Ishikawa (cell line): ENCODE measurements at regions not wholly inside any gene's neighbourhood (a gene's known extent, or its start where the extent isn't known, plus 50 kb on each side); places are given as distances from the start of the nearest gene placed in this dataset.
A peak's percentile ranks its signal among the peaks of the same experiment; 100 is the strongest.

Experiments used
- CEBPB ChIP-seq: IDR thresholded peaks from 2 replicates; pipeline ENCODE4 v1.6.1; 2012
- CREB1 ChIP-seq: IDR thresholded peaks from 2 replicates; pipeline ENCODE4 v1.6.1; 2012; ENCODE audit warnings: low read depth
- EGR1 ChIP-seq: IDR thresholded peaks from 2 replicates; pipeline ENCODE4 v1.6.1; 2012
- EP300 ChIP-seq: IDR thresholded peaks from 2 replicates; pipeline ENCODE4 v1.6.1; 2012; ENCODE audit warnings: borderline replicate concordance
- FOXM1 ChIP-seq: IDR thresholded peaks from 2 replicates; pipeline ENCODE4 v1.6.1; 2012; ENCODE audit warnings: low read depth, borderline replicate concordance
- NFIC ChIP-seq: IDR thresholded peaks from 2 replicates; pipeline ENCODE4 v1.6.1; 2012
- RAD21 ChIP-seq: IDR thresholded peaks from 2 replicates; pipeline ENCODE4 v1.6.1; 2012; ENCODE audit warnings: low read depth
- TAF1 ChIP-seq: IDR thresholded peaks from 2 replicates; pipeline ENCODE4 v1.6.1; 2012; ENCODE audit warnings: low read depth, mild to moderate bottlenecking
- TCF12 ChIP-seq: IDR thresholded peaks from 2 replicates; pipeline ENCODE4 v1.6.1; 2012; ENCODE audit warnings: low read depth
- TEAD4 ChIP-seq: IDR thresholded peaks from 2 replicates; pipeline ENCODE4 v1.6.1; 2012
- YY1 ChIP-seq: IDR thresholded peaks from 2 replicates; pipeline ENCODE4 v1.6.1; 2012; ENCODE audit warnings: low read depth
- ZBTB7A ChIP-seq: IDR thresholded peaks from 2 replicates; pipeline ENCODE4 v1.6.1; 2012; ENCODE audit warnings: low read depth
- TF ChIP-seq, protein P1 (sequence below): IDR thresholded peaks from 2 replicates; pipeline ENCODE4 v1.6.1; 2012
- TF ChIP-seq, protein P2 (sequence below): IDR thresholded peaks from 2 replicates; pipeline ENCODE4 v1.6.1; 2012
- TF ChIP-seq, protein P3 (sequence below): IDR thresholded peaks from 2 replicates; pipeline ENCODE4 v1.6.1; 2012; ENCODE audit warnings: low read depth, mild to moderate bottlenecking

DNA sequence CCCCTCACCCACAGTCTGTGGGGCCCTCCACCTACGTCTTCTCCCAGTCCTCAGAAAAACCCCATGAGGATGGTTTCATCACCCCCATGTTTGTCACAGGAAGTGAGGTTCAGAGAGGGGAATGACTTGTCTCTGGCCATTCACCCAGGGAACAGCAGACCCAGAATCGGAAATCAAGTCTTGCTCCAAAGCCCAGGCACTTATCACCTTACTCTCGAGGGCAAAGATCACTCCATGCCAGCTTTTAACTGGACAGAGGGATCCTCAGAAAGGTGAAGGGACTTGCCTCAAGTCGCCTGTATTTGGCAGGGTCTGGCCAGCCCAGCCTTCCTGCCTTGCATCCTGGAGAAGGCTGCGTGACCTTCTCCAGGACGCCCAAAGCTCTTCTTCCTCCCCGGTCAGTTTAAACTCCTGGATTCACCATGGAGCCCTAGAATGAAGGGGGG, 57.9 kb upstream of the SSBP3 start:
- TF ChIP-seq YY1 (no peak), RAD21 (no peak), CREB1 (no peak), TAF1 (no peak), TEAD4 (no peak), EGR1 (no peak), FOXM1 (no peak), CEBPB (no peak), TCF12 (no peak), EP300 (no peak)
- TF ChIP-seq, protein P1, sequence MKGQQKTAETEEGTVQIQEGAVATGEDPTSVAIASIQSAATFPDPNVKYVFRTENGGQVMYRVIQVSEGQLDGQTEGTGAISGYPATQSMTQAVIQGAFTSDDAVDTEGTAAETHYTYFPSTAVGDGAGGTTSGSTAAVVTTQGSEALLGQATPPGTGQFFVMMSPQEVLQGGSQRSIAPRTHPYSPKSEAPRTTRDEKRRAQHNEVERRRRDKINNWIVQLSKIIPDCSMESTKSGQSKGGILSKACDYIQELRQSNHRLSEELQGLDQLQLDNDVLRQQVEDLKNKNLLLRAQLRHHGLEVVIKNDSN, result no peak

DNA sequence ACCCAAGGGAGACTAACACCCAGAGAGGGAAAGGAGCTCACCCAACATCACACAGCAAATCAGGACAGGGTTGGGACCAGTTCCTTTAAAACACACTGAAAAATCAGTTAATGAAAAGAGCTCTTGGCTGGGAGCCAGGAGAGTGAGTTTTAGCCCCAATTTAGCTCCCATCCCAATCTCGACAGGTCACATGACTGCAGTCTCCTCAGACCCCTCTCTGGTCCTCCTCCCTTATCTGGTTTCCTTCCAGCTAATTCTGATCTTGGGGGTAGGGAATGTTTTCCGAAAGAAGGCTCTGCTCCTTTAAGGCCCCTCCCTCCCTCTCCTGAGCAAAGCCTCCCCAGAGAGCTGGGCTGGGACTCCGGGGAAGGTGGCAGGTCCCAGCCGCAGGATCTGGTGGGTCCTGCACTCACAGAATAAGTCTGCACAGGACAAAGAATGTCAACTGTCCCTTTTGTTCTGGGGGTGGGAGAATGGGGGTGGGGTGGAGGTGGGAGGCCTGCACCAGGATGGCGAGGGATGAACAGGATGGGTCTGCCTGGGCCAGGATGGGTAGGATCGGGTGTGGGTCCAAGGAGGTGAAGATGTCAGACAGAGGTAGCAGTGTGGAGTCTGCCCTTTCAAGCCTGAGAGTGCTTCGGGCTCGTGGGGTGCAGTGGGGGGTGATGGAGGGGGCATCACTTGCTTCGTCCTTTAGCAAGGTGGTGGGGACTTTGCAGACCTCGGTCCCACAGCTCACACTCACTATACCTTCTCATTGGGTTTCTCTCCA, 57.3 kb upstream of the SSBP3 start:
- no peak for TF ChIP-seq TAF1
- TF ChIP-seq RAD21, result no peak
- peak; percentile 62 for TF ChIP-seq NFIC
- no peak for TF ChIP-seq EP300

DNA sequence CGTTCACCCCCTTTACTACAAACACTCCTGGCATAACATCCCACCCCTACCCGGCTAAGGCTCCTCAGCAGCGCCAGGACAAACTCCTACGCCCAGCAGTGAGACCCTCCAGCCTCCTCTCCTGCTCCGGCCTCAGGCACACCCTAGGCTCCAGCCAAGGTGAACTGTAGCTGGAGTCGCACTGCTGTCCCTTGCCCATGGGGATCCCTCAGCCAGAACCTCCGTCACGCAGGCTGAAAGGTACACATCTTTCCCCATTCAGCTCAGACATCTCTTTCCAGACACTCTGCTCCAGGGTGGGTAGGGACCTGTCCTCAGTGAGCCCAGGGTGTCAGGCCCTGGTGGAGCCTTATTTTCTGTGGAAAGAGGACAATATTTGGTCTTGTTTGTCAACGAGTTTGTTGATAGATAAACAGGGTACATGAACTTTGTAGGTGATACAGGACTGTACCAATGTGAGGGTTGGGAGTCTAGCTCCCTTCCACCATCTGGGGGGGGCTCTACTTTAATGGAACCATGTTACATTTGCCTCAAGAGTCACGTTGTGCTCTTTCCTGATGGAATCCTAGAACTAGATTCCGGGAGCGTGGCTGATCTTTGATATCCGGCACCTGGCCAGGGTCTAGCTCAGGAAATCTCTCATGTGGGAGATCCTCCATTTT, 56.5 kb upstream of the SSBP3 start:
- TF ChIP-seq EGR1, result no peak
- TF ChIP-seq TCF12, result no peak
- no peak for TF ChIP-seq TEAD4
- no peak for TF ChIP-seq RAD21
- no peak for TF ChIP-seq EP300
- TF ChIP-seq CEBPB, result no peak
- no peak for TF ChIP-seq CREB1
- no peak for TF ChIP-seq NFIC

DNA sequence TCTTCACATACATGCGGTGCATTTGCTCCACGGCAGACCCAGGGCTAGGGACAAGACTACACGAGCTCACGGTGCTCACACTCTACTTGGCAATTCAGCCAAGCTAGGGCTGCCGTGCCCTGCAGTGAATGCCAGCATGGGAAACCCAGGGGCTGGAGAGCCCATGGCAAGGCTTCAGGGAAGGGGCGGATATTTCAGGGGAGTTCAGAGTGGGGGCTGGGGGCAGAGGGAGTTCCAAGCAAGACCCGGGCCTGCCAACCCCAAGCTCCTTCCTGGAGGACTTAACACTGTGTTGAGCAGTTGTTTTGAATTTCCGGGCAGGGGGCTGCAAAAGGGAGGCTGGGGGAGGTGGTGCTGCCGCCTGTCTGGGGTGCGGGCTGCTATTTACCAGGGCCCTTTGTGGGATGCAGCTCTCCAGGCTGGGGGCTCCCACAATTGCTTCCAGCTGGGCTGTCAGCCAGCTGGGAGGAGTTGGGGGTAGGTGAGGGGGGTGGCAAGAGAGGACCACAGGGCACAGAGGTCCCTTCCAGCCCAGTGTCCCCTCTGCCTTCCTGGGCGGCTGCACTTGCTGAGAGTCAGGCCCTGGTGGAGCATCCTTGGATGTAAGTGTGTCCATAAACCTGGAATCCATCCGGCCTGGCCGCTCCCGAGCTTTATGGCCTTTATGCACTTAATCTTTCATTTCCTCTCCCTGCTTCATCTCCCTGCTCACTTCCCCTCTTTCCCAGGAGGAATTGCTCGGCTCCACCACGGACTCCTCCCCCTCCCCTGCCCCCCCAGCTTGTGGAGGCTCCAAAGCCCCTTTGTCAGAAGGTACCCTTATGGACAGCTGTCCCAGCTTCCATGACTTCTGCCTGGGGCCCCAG, 55.8 kb upstream of the SSBP3 start:
- TF ChIP-seq EP300 (no peak), RAD21 (no peak), YY1 (no peak), EGR1 (no peak), TAF1 (no peak), CEBPB (no peak), CREB1 (no peak), TCF12 (no peak), ZBTB7A (no peak)
- TF ChIP-seq, protein P2, sequence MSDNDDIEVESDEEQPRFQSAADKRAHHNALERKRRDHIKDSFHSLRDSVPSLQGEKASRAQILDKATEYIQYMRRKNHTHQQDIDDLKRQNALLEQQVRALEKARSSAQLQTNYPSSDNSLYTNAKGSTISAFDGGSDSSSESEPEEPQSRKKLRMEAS, result no peak
- TF ChIP-seq, protein P3, sequence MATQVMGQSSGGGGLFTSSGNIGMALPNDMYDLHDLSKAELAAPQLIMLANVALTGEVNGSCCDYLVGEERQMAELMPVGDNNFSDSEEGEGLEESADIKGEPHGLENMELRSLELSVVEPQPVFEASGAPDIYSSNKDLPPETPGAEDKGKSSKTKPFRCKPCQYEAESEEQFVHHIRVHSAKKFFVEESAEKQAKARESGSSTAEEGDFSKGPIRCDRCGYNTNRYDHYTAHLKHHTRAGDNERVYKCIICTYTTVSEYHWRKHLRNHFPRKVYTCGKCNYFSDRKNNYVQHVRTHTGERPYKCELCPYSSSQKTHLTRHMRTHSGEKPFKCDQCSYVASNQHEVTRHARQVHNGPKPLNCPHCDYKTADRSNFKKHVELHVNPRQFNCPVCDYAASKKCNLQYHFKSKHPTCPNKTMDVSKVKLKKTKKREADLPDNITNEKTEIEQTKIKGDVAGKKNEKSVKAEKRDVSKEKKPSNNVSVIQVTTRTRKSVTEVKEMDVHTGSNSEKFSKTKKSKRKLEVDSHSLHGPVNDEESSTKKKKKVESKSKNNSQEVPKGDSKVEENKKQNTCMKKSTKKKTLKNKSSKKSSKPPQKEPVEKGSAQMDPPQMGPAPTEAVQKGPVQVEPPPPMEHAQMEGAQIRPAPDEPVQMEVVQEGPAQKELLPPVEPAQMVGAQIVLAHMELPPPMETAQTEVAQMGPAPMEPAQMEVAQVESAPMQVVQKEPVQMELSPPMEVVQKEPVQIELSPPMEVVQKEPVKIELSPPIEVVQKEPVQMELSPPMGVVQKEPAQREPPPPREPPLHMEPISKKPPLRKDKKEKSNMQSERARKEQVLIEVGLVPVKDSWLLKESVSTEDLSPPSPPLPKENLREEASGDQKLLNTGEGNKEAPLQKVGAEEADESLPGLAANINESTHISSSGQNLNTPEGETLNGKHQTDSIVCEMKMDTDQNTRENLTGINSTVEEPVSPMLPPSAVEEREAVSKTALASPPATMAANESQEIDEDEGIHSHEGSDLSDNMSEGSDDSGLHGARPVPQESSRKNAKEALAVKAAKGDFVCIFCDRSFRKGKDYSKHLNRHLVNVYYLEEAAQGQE, result no peak

DNA sequence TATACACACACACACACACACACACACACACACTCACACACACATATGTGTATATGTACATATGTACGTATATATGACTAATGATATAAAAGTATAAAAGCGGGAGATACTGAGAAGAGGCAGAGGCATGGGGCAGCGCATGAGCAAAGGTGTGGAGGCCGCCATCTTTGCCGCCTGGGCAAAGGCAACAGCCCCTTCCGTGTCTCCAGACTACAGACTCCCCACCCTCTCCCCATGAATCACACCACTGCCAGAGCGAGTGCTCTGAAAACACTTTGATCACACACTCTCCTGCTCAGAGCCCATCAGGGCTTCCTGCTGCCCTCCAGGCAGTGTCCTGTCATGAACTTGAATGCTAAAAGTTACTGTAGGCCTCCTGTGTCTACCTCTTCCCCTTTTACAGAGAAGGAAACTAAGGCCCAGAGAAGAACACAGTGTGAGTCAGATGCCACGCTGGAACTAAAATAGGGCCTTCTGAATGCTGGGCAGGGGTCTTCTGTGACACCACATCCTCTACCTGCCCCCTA, 54.7 kb upstream of the SSBP3 start:
- TF ChIP-seq, protein P1, result no peak
- TF ChIP-seq YY1 (no peak), TAF1 (no peak), CEBPB (no peak), FOXM1 (no peak), ZBTB7A (no peak), EGR1 (no peak)

DNA sequence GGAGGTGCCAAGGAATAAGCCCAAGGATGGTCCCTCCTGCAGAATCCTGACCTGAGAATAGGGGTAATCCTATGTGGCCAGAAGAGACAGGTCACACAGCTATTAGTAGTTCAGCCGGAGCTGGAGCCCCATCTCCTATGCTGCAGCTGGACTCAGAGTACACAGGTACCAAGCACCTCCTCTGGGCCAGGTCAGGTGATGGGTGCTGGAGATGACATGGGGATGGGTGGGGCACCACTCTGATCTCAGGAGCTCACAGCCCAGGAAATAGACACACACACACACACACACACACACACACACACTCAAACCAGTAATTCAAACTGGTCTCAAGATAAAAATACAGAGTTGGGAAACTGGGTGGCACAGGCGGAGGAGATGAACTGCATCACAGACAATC, 54.2 kb upstream of the SSBP3 start:
- TF ChIP-seq FOXM1 (no peak), EP300 (no peak), ZBTB7A (no peak), TEAD4 (no peak), EGR1 (no peak), YY1 (no peak), TAF1 (no peak)

DNA sequence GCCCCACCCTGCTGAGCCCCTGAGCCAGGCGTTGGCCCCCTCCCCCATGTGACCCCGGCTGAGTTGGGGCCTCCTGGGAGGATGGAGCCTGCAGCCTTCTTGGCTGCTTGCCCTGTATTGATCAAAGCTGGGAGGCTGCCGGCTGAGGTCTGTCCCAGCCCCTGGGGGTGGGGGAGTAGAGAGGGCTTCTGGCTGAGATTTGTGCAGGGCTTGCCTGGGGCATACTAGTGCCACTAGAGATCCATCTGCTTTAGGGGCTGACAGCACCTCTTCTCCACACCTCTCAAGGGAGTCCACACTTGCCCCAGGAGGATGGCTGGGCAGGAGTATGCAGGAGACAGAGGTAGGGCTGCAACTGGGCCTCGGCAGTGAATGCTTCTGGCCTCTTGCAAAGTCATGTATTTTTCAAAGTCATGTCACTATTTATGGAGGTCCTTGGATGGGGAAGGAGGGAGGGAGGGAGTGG, 53.6 kb upstream of the SSBP3 start:
- no peak for TF ChIP-seq CREB1
- TF ChIP-seq NFIC, result no peak
- TF ChIP-seq, protein P2, result no peak
- TF ChIP-seq TCF12, result no peak
- no peak for TF ChIP-seq EGR1
- TF ChIP-seq RAD21, result no peak
- TF ChIP-seq, protein P3, result no peak
- TF ChIP-seq, protein P1, result no peak
- TF ChIP-seq ZBTB7A, result no peak
- TF ChIP-seq YY1, result no peak
